Smooth muscle cell (in vitro differentiated cells): ENCODE measurements at regions not wholly inside any gene's neighbourhood (a gene's known extent, or its start where the extent isn't known, plus 50 kb on each side); places are given as distances from the start of the nearest gene placed in this dataset.

Experiments
- DNase-seq: peaks from one replicate; lab custom pipeline; 2025; ENCODE audit not compliant: unreplicated experiment; lab: John Stamatoyannopoulos, UW
- H2AFZ ChIP-seq: fragments of 200-600 bp; sonication (generic); 2 replicates; pipeline ENCODE4 v1.6.0; 2016; ENCODE audit warnings: antibody characterized with exemption, low read depth, mild to moderate bottlenecking
- H3F3A ChIP-seq: fragments of 200-600 bp; sonication (generic); 2 replicates; pipeline ENCODE4 v1.6.0; 2017; ENCODE audit warnings: antibody characterized with exemption, low read depth
- H3K27ac ChIP-seq: fragments of 200-600 bp; sonication (generic); 2 replicates; pipeline ENCODE4 v1.5.1; 2016; ENCODE audit warnings: low read depth, mild to moderate bottlenecking
- H3K27me3 ChIP-seq: fragments of 200-600 bp; sonication (generic); 2 replicates; pipeline ENCODE4 v1.6.1; 2016; ENCODE audit warnings: low read depth, mild to moderate bottlenecking
- H3K36me3 ChIP-seq: fragments of 200-600 bp; sonication (generic); 2 replicates; pipeline ENCODE4 v1.5.1; 2016; ENCODE audit warnings: low read depth
- H3K4me1 ChIP-seq: fragments of 200-600 bp; sonication (generic); 2 replicates; pipeline ENCODE4 v1.5.1; 2016; ENCODE audit warnings: low read depth
- H3K4me2 ChIP-seq: fragments of 200-600 bp; sonication (generic); 2 replicates; pipeline ENCODE4 v1.6.0; 2016; ENCODE audit warnings: mild to moderate bottlenecking
- H3K4me3 ChIP-seq: fragments of 200-600 bp; sonication (generic); 2 replicates; pipeline ENCODE4 v1.5.1; 2016; ENCODE audit warnings: mild to moderate bottlenecking
- H3K79me2 ChIP-seq: fragments of 200-600 bp; sonication (generic); 2 replicates; pipeline ENCODE4 v1.6.0; 2016; ENCODE audit warnings: low read depth, mild to moderate bottlenecking
- H3K9ac ChIP-seq: fragments of 200-600 bp; sonication (generic); 2 replicates; pipeline ENCODE4 v1.6.0; 2016; ENCODE audit warnings: low read depth
- H3K9me3 ChIP-seq: fragments of 200-600 bp; sonication (generic); replicated peaks from 2 replicates; pipeline ENCODE4 v1.5.1; 2016; ENCODE audit warnings: low read depth
- H4K20me1 ChIP-seq: fragments of 200-600 bp; sonication (generic); 2 replicates; pipeline ENCODE4 v1.6.0; 2016; ENCODE audit warnings: low read depth
- CTCF ChIP-seq: fragments of 200-600 bp; sonication (generic); IDR thresholded peaks from 2 replicates; pipeline ENCODE4 v1.5.1; 2017; ENCODE audit warnings: borderline replicate concordance, mild to moderate bottlenecking, antibody characterized with exemption; ENCODE audit not compliant: insufficient read depth, poor library complexity, severe bottlenecking
- WGBS: methylation state at CpG from one replicate; pipeline ENCODE4 v1.1.7; 2016; ENCODE audit warnings: low lambda C conversion rate; 5-methylcytosine and 5-hydroxymethylcytosine counted together

- H3K4me3 ChIP-seq, result no peak overlapping the region
- no peaks in the 10 kb centered on the region for H3K27me3 ChIP-seq
- H3K36me3 ChIP-seq, result no peaks in the 10 kb centered on the region
- no peaks in the 10 kb centered on the region for H3K79me2 ChIP-seq
- 12% methylated on average over 5 of the region's 5 CpGs for WGBS
- peaks cover 6% of the 10 kb centered on the region for H3K4me1 ChIP-seq
- no peak for TF ChIP-seq CTCF
- H2AFZ ChIP-seq, result peak overlapping the region; percentile 24
- H3K4me2 ChIP-seq, result peak overlapping the region; percentile 71
- H3K27ac ChIP-seq, result peak overlapping the region; percentile 34
- peaks cover 15% of the 10 kb centered on the region for H3F3A ChIP-seq
- H3K9ac ChIP-seq, result no peak overlapping the region
- H4K20me1 ChIP-seq, result no peaks in the 10 kb centered on the region
- no peak for DNase-seq
- no peaks in the 10 kb centered on the region for H3K9me3 ChIP-seq
Measured at GRCh38 chr12:42786400-42787148, 197.0 kb upstream of the PRICKLE1 start.

- H3K4me3 ChIP-seq, result no peak overlapping the region
- no peak for TF ChIP-seq CTCF
- H3K79me2 ChIP-seq, result no peaks in the 10 kb centered on the region
- peaks cover 9% of the 10 kb centered on the region for H3F3A ChIP-seq
- H4K20me1 ChIP-seq, result no peaks in the 10 kb centered on the region
- WGBS, result 85% methylated on average over 2 of the region's 2 CpGs
- peak overlapping the region; percentile 34 for H3K27ac ChIP-seq
- H3K4me2 ChIP-seq, result peak overlapping the region; percentile 71
- no peaks in the 10 kb centered on the region for H3K9me3 ChIP-seq
- peak overlapping the region; percentile 24 for H2AFZ ChIP-seq
- H3K36me3 ChIP-seq, result no peaks in the 10 kb centered on the region
- peaks cover 6% of the 10 kb centered on the region for H3K4me1 ChIP-seq
- no peak for DNase-seq
- H3K9ac ChIP-seq, result no peak overlapping the region
- no peaks in the 10 kb centered on the region for H3K27me3 ChIP-seq
Measured at GRCh38 chr12:42785944-42786343, 196.4 kb upstream of the PRICKLE1 start.

- 78% methylated on average over 1 of the region's 1 CpG for WGBS
- Histone ChIP-seq H3K79me2 (no peaks in the 10 kb centered on the region), H3K36me3 (no peaks in the 10 kb centered on the region), H3K9ac (no peak overlapping the region), H3F3A (no peaks in the 10 kb centered on the region), H3K27me3 (no peaks in the 10 kb centered on the region), H4K20me1 (no peaks in the 10 kb centered on the region), H3K4me2 (no peak overlapping the region), H2AFZ (no peak overlapping the region), H3K4me1 (no peaks in the 10 kb centered on the region), H3K9me3 (no peaks in the 10 kb centered on the region), H3K27ac (no peak overlapping the region), H3K4me3 (no peak overlapping the region)
- no peak for DNase-seq
- TF ChIP-seq CTCF, result no peak
Measured at GRCh38 chr12:42780671-42781070, 191.1 kb upstream of the PRICKLE1 start.
